ENCODE measurements at regions not wholly inside any gene's neighbourhood (a gene's known extent, or its start where the extent isn't known, plus 50 kb on each side); places are given as distances from the start of the nearest gene placed in this dataset.

DNA sequence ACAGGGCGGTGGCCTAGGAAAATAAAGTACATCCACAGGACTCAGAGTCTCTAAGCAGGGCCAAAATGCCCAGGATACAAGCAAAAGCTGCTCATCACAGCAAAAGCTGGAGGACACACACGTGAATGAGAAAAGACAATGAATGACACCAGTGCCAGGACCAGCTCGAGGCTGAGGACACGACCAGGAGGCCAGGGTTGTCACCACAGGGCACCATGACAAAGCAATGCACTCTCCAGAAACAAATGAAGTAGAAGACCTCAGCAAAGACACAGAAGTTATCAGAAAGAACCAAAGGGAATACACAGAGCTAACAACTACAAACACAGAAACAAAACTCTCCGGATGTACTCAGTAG lies 92.1 kb downstream of the FOXL3 start:
- Histone ChIP-seq H3K4me1 (ENCODE audit: control insufficient read depth, insufficient read depth, low read length) (peaks cover 17% of the 10 kb centered on the region), H3K27me3 (ENCODE audit: control insufficient read depth, insufficient read depth, low read length) (peaks cover 19% of the 10 kb centered on the region), H3K9ac (ENCODE audit: low read length) (no peak overlapping the region), H3K4me3 (ENCODE audit: low read length) (no peak overlapping the region), H3K36me3 (ENCODE audit: control insufficient read depth, insufficient read depth, low read length) (no peaks in the 10 kb centered on the region), H3K9me3 (ENCODE audit: control insufficient read depth, low read length) (no peaks in the 10 kb centered on the region)

DNA sequence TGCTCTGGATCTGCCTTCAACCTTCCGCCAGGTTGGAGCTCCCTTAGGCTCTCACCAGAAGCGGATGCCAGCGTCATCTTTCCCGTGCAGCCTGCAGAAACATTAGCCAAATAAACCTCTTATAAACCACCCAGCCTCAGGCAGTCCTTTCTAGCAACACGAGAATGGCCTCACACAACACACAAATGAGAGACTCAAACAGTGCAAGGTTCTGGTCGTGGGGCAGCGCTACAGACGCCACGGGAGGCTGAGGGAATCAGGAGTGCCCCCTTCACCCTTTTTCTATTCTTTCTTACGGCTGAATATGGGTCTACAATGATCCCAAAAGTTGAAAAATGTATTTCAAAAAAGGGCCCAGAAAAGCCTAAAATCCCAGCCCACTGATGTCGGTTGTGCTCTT lies 96.4 kb downstream of the FOXL3 start:
- H3K9ac ChIP-seq (ENCODE audit: low read length), result no peak overlapping the region
- H3K9me3 ChIP-seq (ENCODE audit: control insufficient read depth, low read length), result no peaks in the 10 kb centered on the region
- H3K4me1 ChIP-seq (ENCODE audit: control insufficient read depth, insufficient read depth, low read length), result no peaks in the 10 kb centered on the region
- H3K4me3 ChIP-seq (ENCODE audit: low read length), result no peak overlapping the region
- H3K36me3 ChIP-seq (ENCODE audit: control insufficient read depth, insufficient read depth, low read length), result no peaks in the 10 kb centered on the region
- H3K27me3 ChIP-seq (ENCODE audit: control insufficient read depth, insufficient read depth, low read length), result no peaks in the 10 kb centered on the region

DNA sequence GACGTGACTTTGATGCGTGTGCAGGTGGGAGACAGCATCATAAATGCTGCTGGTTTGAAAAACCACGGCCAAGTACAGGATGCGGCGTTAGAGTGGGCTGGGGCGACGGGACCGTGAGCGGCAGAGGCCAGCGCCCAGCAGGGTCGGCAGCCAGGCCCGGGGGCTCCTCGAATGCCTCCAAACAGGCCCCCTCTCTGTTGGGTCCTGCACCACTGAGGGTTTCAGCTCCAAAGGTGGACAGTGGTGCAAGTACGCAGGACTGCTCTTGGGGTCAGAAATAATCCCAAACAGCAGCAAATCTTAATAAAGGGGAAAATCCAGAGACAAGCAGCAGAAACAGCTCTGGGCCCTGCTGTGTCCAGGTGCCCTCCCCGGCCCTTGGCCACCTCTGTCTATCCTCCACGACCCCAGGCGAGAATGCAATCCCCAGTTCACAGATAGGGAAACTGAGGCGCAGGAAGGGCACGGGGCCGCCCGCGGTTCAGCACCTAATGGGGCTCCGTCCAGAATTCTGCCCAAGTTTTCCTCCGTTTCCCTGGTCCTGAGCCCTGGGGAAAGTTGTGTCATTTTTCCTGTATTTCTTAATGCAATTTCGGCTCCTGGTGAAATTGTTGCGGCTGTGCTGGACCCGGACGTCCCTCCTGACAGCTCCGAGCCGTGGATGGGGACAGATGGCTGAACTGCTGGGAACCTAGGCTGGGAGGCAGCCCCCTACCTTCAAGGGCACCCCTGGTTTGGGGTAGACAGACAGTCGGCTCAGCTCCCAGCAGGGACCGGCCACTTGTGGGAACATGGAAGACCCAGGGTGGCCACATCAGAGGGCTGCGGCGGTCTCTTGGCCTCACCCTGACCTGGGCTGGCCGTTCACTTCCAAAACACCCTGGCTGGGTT lies 97.4 kb downstream of the FOXL3 start:
- Histone ChIP-seq H3K4me1 (ENCODE audit: control insufficient read depth, insufficient read depth, low read length) (no peaks in the 10 kb centered on the region), H3K27me3 (ENCODE audit: control insufficient read depth, insufficient read depth, low read length) (no peaks in the 10 kb centered on the region), H3K9ac (ENCODE audit: low read length) (no peak overlapping the region), H3K36me3 (ENCODE audit: control insufficient read depth, insufficient read depth, low read length) (no peaks in the 10 kb centered on the region), H3K9me3 (ENCODE audit: control insufficient read depth, low read length) (no peaks in the 10 kb centered on the region), H3K4me3 (ENCODE audit: low read length) (no peak overlapping the region)

DNA sequence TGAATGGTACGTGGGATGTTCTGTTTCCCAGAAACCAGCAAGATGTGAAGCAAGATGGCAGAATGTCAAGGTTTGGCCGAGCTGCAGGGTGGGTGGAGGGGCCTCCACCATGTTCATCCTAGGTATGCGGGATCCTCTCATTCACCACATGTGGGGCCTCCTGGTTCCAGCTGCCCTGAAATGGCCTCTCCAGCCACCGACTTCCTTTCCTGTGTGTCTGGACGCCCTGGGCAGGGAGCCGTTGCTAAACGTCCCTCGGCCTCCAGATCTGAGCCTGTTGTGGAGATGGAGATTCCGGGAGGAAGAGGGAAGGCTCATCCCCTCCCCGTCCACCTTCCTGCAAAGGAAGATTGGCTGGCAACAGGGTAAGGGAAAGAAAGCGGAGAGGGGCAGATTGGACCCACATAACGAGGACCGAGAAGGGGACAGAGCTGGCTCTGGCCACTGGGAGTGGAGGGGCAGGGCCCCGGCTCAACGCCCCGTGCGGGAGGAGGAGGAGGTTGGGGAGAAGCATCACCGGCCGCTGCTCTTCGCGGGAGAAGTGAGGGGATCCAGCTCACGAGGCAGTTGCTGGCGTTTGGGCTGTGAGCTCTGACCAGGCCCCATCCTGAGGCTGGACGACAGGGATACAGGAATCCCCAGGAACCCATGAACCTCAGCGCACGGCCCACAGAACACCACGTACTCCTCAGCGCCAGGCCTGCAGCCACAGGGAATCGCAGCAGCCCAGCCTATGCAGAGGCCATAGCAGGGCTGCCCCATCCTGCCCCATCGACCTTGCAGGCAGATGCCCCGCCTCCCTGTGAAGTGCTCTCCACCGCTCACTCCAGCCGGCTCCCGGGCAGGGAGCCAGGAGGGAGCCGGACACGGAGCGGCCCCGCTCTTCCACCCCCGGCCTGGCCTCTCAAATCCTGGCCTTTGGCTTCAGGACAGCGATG lies 98.3 kb downstream of the FOXL3 start:
- no peaks in the 10 kb centered on the region for H3K9me3 ChIP-seq (ENCODE audit: control insufficient read depth, low read length)
- H3K27me3 ChIP-seq (ENCODE audit: control insufficient read depth, insufficient read depth, low read length), result no peaks in the 10 kb centered on the region
- H3K4me3 ChIP-seq (ENCODE audit: low read length), result no peak overlapping the region
- no peaks in the 10 kb centered on the region for H3K4me1 ChIP-seq (ENCODE audit: control insufficient read depth, insufficient read depth, low read length)
- H3K36me3 ChIP-seq (ENCODE audit: control insufficient read depth, insufficient read depth, low read length), result no peaks in the 10 kb centered on the region
- no peak overlapping the region for H3K9ac ChIP-seq (ENCODE audit: low read length)

DNA sequence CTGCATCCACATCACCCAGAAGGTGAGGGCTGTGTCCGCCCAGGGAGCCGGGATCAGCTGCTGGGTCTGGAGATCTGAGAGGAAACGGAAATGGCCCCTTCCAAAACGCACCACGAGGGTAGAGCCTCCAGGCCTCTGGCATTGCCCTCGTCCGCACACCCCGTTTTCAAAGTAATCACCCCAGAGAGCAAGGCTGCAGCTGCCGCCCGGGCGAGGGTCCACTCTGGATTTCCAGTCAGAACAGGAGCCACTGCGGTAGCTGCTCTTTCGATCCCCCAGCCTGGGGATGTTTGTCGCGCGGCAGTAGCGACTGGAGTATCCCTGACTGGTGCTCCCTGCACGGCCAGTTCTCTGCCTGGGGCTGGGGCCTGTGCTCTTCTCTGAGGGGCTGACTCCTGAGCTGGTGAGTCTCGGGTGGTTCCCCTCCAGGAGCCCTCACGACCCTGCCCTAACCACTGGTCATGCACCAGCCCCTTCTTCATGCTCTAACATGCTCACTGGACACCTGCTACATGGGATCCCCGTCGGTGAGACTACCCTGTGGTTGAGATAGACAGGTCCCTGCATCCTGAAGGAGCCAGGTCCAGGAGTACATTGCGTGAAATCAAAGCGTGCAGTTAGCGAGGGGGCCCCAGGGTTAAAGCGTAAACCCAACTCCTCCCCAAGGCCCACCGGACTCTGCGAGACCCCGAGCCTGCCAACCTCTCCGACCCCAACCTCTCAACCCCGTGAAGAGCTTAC lies 99.2 kb downstream of the FOXL3 start:
- no peaks in the 10 kb centered on the region for H3K9me3 ChIP-seq (ENCODE audit: control insufficient read depth, low read length)
- H3K36me3 ChIP-seq (ENCODE audit: control insufficient read depth, insufficient read depth, low read length), result no peaks in the 10 kb centered on the region
- H3K27me3 ChIP-seq (ENCODE audit: control insufficient read depth, insufficient read depth, low read length), result no peaks in the 10 kb centered on the region
- no peaks in the 10 kb centered on the region for H3K4me1 ChIP-seq (ENCODE audit: control insufficient read depth, insufficient read depth, low read length)
- no peak overlapping the region for H3K9ac ChIP-seq (ENCODE audit: low read length)
- H3K4me3 ChIP-seq (ENCODE audit: low read length), result no peak overlapping the region

DNA sequence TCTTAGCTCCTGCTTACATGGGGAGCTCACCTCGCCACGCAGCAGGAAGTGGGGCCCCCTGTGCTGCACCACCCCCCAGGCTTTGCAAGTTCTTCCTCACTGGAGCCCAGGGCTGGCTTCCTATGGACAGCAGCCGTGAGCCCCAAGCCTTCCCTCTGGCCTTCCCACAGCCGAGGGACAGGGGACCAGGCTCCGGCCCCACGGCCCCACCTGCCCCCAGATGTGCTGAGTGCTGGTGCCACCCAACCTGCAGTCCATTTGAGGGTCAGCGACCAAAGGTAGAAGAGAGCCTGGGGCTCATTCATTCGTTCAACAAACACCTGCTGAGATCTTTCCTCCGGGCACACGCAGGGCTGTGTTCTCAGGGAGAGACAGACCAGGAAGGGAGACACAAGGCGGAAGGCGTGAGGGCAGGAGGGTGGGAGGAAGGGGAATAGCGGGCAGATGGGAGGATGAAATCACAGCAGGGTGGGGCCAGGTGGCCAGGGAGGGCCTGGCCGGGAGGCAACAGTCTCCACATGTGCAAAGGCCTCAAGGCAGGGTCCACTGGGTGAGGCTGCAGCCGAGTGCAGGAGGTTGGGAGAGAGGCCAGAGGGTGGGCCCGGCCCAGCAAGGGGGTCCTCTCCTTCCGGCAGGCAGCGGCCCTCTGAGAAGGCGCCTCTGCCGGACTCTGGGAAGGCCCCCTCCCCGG lies 100.1 kb downstream of the FOXL3 start:
- Histone ChIP-seq H3K4me1 (ENCODE audit: control insufficient read depth, insufficient read depth, low read length) (no peaks in the 10 kb centered on the region), H3K9ac (ENCODE audit: low read length) (no peak overlapping the region), H3K4me3 (ENCODE audit: low read length) (no peak overlapping the region), H3K9me3 (ENCODE audit: control insufficient read depth, low read length) (no peaks in the 10 kb centered on the region), H3K27me3 (ENCODE audit: control insufficient read depth, insufficient read depth, low read length) (no peaks in the 10 kb centered on the region), H3K36me3 (ENCODE audit: control insufficient read depth, insufficient read depth, low read length) (no peaks in the 10 kb centered on the region)

DNA sequence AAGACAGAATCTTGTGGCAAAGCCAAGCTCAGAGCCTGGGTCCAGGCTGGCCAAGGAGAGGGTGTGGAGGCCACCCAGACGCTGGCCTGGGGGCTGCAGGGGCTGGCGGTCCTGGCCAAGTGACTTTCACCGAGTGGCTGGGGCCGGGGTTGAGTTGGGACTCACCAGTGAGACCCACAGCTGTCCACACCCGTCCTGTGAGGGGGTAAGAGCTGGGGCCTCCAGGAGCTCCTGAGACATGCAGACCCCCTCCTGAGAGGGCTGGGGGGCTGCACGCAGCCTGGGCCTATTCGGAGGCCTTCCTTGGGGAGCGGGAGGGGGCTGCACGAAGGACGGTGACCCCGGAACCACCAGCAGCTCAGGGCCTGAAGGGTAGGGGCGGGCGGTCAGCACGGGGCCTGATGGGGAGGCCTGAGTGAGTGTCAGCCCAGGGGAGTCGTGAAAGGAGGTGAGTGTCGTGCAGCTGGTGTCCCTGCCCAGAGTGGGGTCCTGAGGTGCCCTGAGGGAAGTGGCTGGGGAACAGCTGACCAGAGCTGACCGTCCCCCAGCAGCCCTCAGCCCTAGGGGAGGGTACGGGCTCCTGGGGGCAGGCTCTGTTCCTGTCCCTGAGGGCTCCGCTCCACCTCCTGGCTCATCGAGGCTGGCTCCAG lies 100.9 kb downstream of the FOXL3 start:
- no peaks in the 10 kb centered on the region for H3K9me3 ChIP-seq (ENCODE audit: control insufficient read depth, low read length)

DNA sequence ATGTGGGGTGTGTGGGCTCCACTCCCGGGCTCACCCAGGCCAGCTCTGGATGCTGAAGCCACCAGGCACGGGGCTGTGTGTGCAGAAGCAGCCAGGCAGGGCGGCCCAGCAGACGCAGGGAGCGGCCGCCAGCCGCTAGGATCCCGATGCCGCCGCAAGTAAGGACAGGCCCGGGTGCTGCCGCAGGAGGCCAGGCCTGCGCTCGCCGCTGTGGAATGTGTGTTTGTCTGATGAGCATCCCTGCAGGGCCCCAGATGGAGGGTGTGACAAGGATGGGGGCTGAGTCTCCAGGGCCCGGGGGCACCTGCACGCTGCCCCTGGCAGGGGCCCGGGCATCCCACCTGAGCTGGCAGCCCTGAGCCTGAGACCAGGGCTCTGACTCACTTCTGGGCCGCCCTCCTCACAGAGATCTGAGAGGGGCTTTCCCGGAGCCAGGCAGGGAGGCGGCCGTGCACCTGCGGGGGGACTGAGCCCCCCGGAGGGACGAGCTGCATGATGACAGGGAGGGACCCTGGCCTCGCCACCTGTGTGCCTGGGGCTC lies 101.5 kb downstream of the FOXL3 start:
- Histone ChIP-seq H3K36me3 (ENCODE audit: control insufficient read depth, insufficient read depth, low read length) (no peaks in the 10 kb centered on the region), H3K4me3 (ENCODE audit: low read length) (no peak overlapping the region), H3K4me1 (ENCODE audit: control insufficient read depth, insufficient read depth, low read length) (no peaks in the 10 kb centered on the region), H3K9me3 (ENCODE audit: control insufficient read depth, low read length) (no peaks in the 10 kb centered on the region), H3K27me3 (ENCODE audit: control insufficient read depth, insufficient read depth, low read length) (no peaks in the 10 kb centered on the region), H3K9ac (ENCODE audit: low read length) (no peak overlapping the region)

More for the DNA sequence above, 100.9 kb downstream of the FOXL3 start:
- no peaks in the 10 kb centered on the region for H3K36me3 ChIP-seq (ENCODE audit: control insufficient read depth, insufficient read depth, low read length)
- no peaks in the 10 kb centered on the region for H3K27me3 ChIP-seq (ENCODE audit: control insufficient read depth, insufficient read depth, low read length)
- no peak overlapping the region for H3K9ac ChIP-seq (ENCODE audit: low read length)
- H3K4me3 ChIP-seq (ENCODE audit: low read length), result no peak overlapping the region
- H3K4me1 ChIP-seq (ENCODE audit: control insufficient read depth, insufficient read depth, low read length), result no peaks in the 10 kb centered on the region

DNA sequence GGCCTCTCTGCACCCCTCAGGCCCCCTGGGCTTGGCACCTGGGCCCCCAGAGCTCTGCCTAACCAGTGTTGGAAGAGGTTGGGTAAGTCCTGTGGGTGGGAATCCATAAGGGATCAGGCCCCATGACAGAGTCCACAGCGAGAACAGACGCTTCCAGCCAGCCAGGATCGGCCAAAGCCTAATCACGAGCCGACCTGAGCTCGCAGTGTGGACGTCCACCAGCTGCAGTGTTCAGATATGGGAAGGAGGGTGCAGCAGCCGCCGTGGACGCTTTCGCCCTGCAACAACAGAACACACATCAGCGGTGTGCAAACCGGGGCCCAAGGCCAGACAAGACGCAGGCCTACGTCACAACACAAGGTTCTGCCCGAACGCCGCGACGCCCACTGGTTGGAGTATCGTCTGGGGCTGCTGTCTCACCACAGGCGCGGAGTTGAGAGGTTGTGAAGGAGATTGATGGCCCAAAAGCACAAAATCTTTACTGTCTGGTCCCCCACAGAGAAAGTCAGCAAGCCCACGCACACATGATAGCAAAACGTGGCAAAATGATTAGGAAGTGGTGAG lies 102.1 kb downstream of the FOXL3 start:
- Histone ChIP-seq H3K9ac (ENCODE audit: low read length) (no peak overlapping the region), H3K9me3 (ENCODE audit: control insufficient read depth, low read length) (no peaks in the 10 kb centered on the region), H3K4me3 (ENCODE audit: low read length) (no peak overlapping the region), H3K4me1 (ENCODE audit: control insufficient read depth, insufficient read depth, low read length) (no peaks in the 10 kb centered on the region), H3K27me3 (ENCODE audit: control insufficient read depth, insufficient read depth, low read length) (no peaks in the 10 kb centered on the region), H3K36me3 (ENCODE audit: control insufficient read depth, insufficient read depth, low read length) (no peaks in the 10 kb centered on the region)

DNA sequence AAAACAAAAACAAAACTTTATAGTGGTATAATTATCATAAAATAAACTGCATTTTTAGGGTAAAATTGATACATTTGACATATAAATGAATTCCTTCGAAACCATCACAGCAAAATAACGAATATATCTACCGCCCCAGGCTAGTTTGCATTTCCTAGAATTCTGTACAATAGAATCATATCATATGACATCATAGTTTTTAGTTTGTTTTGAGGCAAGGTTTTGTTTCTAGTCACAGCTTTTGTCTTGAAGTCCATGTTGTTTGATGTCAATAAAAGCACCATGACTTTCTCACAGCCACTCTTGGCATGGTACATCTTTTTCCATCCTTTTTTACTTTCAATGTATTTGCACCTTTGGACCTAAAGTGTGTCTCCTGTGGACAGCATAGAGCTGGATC lies 102.9 kb downstream of the FOXL3 start:
- Histone ChIP-seq H3K4me1 (ENCODE audit: control insufficient read depth, insufficient read depth, low read length) (no peaks in the 10 kb centered on the region), H3K36me3 (ENCODE audit: control insufficient read depth, insufficient read depth, low read length) (no peaks in the 10 kb centered on the region), H3K27me3 (ENCODE audit: control insufficient read depth, insufficient read depth, low read length) (no peaks in the 10 kb centered on the region), H3K4me3 (ENCODE audit: low read length) (no peak overlapping the region), H3K9me3 (ENCODE audit: control insufficient read depth, low read length) (no peaks in the 10 kb centered on the region), H3K9ac (ENCODE audit: low read length) (no peak overlapping the region)

DNA sequence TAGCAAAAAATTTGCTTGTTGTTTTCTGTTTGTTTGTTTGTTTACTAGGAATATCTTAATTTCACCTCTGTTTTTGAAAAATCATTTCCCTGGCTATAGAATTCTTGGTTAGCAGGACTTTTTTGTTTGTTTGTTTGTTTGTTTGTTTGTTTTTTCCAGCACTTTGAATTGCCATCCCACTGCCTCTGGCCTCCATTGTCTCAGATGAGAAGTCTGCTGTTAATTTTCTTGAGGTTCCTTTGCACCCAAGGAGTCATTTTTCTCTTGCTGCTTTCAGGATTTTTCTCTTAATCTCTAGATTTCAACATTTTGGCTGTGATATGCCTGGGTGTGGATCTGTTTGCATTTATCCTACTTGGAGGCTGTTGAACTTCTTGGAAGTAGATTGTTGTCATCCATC lies 105.7 kb downstream of the FOXL3 start:
- H3K4me1 ChIP-seq (ENCODE audit: control insufficient read depth, insufficient read depth, low read length), result no peaks in the 10 kb centered on the region
- no peaks in the 10 kb centered on the region for H3K9me3 ChIP-seq (ENCODE audit: control insufficient read depth, low read length)
- no peaks in the 10 kb centered on the region for H3K36me3 ChIP-seq (ENCODE audit: control insufficient read depth, insufficient read depth, low read length)
- no peak overlapping the region for H3K4me3 ChIP-seq (ENCODE audit: low read length)
- no peak overlapping the region for H3K9ac ChIP-seq (ENCODE audit: low read length)
- peaks cover 5% of the 10 kb centered on the region for H3K27me3 ChIP-seq (ENCODE audit: control insufficient read depth, insufficient read depth, low read length)
